ENCODE measurements at regions not wholly inside any gene's neighbourhood (a gene's known extent, or its start where the extent isn't known, plus 50 kb on each side); places are given as distances from the start of the nearest gene placed in this dataset.

- Histone ChIP-seq H3K36me3 (ENCODE audit: control insufficient read depth, insufficient read depth, low read length) (no peaks in the 10 kb centered on the region), H3K27ac (ENCODE audit: low read depth, low read length, severe bottlenecking) (no peak overlapping the region), H3K9me3 (ENCODE audit: control insufficient read depth, low read length) (no peaks in the 10 kb centered on the region), H3K4me1 (ENCODE audit: control insufficient read depth, insufficient read depth, low read length, poor library complexity, severe bottlenecking) (no peaks in the 10 kb centered on the region), H3K4me3 (ENCODE audit: extremely low read depth, insufficient read depth, low read length, poor library complexity, severe bottlenecking) (no peak overlapping the region)
- no CpG with 5 or more reads among the region's 2 CpGs for WGBS, 2 experiments (ENCODE audit: insufficient coverage in 2 of 2)
Observed at GRCh38 chr5:125323613-125324012, 577.2 kb upstream of the ZNF608 start.

GRCh38 chr5:125325488-125326149 lies 579.2 kb upstream of the ZNF608 start:
- no peaks in the 10 kb centered on the region for H3K36me3 ChIP-seq (ENCODE audit: control insufficient read depth, insufficient read depth, low read length)
- H3K27ac ChIP-seq (ENCODE audit: low read depth, low read length, severe bottlenecking), result no peak overlapping the region
- 100% methylated on average over 1 to 2 of the region's 4 CpGs for WGBS, 2 experiments (ENCODE audit: insufficient coverage in 2 of 2)
- H3K4me1 ChIP-seq (ENCODE audit: control insufficient read depth, insufficient read depth, low read length, poor library complexity, severe bottlenecking), result no peaks in the 10 kb centered on the region
- no peaks in the 10 kb centered on the region for H3K9me3 ChIP-seq (ENCODE audit: control insufficient read depth, low read length)
- no peak overlapping the region for H3K4me3 ChIP-seq (ENCODE audit: extremely low read depth, insufficient read depth, low read length, poor library complexity, severe bottlenecking)

- Histone ChIP-seq H3K9me3 (ENCODE audit: control insufficient read depth, low read length) (no peaks in the 10 kb centered on the region), H3K36me3 (ENCODE audit: control insufficient read depth, insufficient read depth, low read length) (no peaks in the 10 kb centered on the region), H3K27ac (ENCODE audit: low read depth, low read length, severe bottlenecking) (no peak overlapping the region), H3K4me3 (ENCODE audit: extremely low read depth, insufficient read depth, low read length, poor library complexity, severe bottlenecking) (no peak overlapping the region), H3K4me1 (ENCODE audit: control insufficient read depth, insufficient read depth, low read length, poor library complexity, severe bottlenecking) (no peaks in the 10 kb centered on the region)
Observed at GRCh38 chr5:125326150-125326510, 579.7 kb upstream of the ZNF608 start.

- WGBS, 2 experiments (ENCODE audit: insufficient coverage in 2 of 2), result 64 to 67% methylated on average over 2 to 3 of the region's 3 CpGs
- Histone ChIP-seq H3K27ac (ENCODE audit: low read depth, low read length, severe bottlenecking) (no peak overlapping the region), H3K4me1 (ENCODE audit: control insufficient read depth, insufficient read depth, low read length, poor library complexity, severe bottlenecking) (no peaks in the 10 kb centered on the region), H3K4me3 (ENCODE audit: extremely low read depth, insufficient read depth, low read length, poor library complexity, severe bottlenecking) (no peak overlapping the region), H3K36me3 (ENCODE audit: control insufficient read depth, insufficient read depth, low read length) (no peaks in the 10 kb centered on the region), H3K9me3 (ENCODE audit: control insufficient read depth, low read length) (no peaks in the 10 kb centered on the region)
Observed at GRCh38 chr5:125327676-125328075, 581.2 kb upstream of the ZNF608 start.

GRCh38 chr5:125331987-125332598 lies 585.7 kb upstream of the ZNF608 start:
- H3K9me3 ChIP-seq (ENCODE audit: control insufficient read depth, low read length), result no peaks in the 10 kb centered on the region
- no peak overlapping the region for H3K27ac ChIP-seq (ENCODE audit: low read depth, low read length, severe bottlenecking)
- no CpG with 5 or more reads among the region's 1 CpG for whole genome bisulfite sequencing, 2 experiments (ENCODE audit: insufficient coverage in 2 of 2)
- H3K36me3 ChIP-seq (ENCODE audit: control insufficient read depth, insufficient read depth, low read length), result no peaks in the 10 kb centered on the region
- no peaks in the 10 kb centered on the region for H3K4me1 ChIP-seq (ENCODE audit: control insufficient read depth, insufficient read depth, low read length, poor library complexity, severe bottlenecking)
- no peak overlapping the region for H3K4me3 ChIP-seq (ENCODE audit: extremely low read depth, insufficient read depth, low read length, poor library complexity, severe bottlenecking)

- H3K9me3 ChIP-seq (ENCODE audit: control insufficient read depth, low read length), result no peaks in the 10 kb centered on the region
- H3K27ac ChIP-seq (ENCODE audit: low read depth, low read length, severe bottlenecking), result no peak overlapping the region
- no peaks in the 10 kb centered on the region for H3K4me1 ChIP-seq (ENCODE audit: control insufficient read depth, insufficient read depth, low read length, poor library complexity, severe bottlenecking)
- no peaks in the 10 kb centered on the region for H3K36me3 ChIP-seq (ENCODE audit: control insufficient read depth, insufficient read depth, low read length)
- no peak overlapping the region for H3K4me3 ChIP-seq (ENCODE audit: extremely low read depth, insufficient read depth, low read length, poor library complexity, severe bottlenecking)
- WGBS, 2 experiments (ENCODE audit: insufficient coverage in 2 of 2), result 86% methylated on average over 1 of the region's 2 CpGs; no CpG with 5 or more reads in 1 of the 2 experiments
Observed at GRCh38 chr5:125333416-125333815, 587.0 kb upstream of the ZNF608 start.

- Histone ChIP-seq H3K4me1 (ENCODE audit: control insufficient read depth, insufficient read depth, low read length, poor library complexity, severe bottlenecking) (no peaks in the 10 kb centered on the region), H3K4me3 (ENCODE audit: extremely low read depth, insufficient read depth, low read length, poor library complexity, severe bottlenecking) (no peak overlapping the region), H3K9me3 (ENCODE audit: control insufficient read depth, low read length) (no peaks in the 10 kb centered on the region), H3K27ac (ENCODE audit: low read depth, low read length, severe bottlenecking) (no peak overlapping the region), H3K36me3 (ENCODE audit: control insufficient read depth, insufficient read depth, low read length) (no peaks in the 10 kb centered on the region)
- WGBS, 2 experiments (ENCODE audit: insufficient coverage in 2 of 2), result 0 to 88% methylated on average over 1 of the region's 2 CpGs
Observed at GRCh38 chr5:125336401-125336800, 590.0 kb upstream of the ZNF608 start.

- WGBS, 2 experiments (ENCODE audit: insufficient coverage in 2 of 2), result 61 to 67% methylated on average over 2 of the region's 2 CpGs
- Histone ChIP-seq H3K9me3 (ENCODE audit: control insufficient read depth, low read length) (no peaks in the 10 kb centered on the region), H3K27ac (ENCODE audit: low read depth, low read length, severe bottlenecking) (no peak overlapping the region), H3K4me3 (ENCODE audit: extremely low read depth, insufficient read depth, low read length, poor library complexity, severe bottlenecking) (no peak overlapping the region), H3K4me1 (ENCODE audit: control insufficient read depth, insufficient read depth, low read length, poor library complexity, severe bottlenecking) (no peaks in the 10 kb centered on the region), H3K36me3 (ENCODE audit: control insufficient read depth, insufficient read depth, low read length) (no peaks in the 10 kb centered on the region)
Observed at GRCh38 chr5:125337294-125337693, 590.9 kb upstream of the ZNF608 start.

GRCh38 chr5:125338440-125339174 lies 592.2 kb upstream of the ZNF608 start:
- no peaks in the 10 kb centered on the region for H3K9me3 ChIP-seq (ENCODE audit: control insufficient read depth, low read length)
- H3K4me1 ChIP-seq (ENCODE audit: control insufficient read depth, insufficient read depth, low read length, poor library complexity, severe bottlenecking), result no peaks in the 10 kb centered on the region
- no peak overlapping the region for H3K27ac ChIP-seq (ENCODE audit: low read depth, low read length, severe bottlenecking)
- H3K4me3 ChIP-seq (ENCODE audit: extremely low read depth, insufficient read depth, low read length, poor library complexity, severe bottlenecking), result no peak overlapping the region
- WGBS, 2 experiments (ENCODE audit: insufficient coverage in 2 of 2), result 40% methylated on average over 1 of the region's 2 CpGs; no CpG with 5 or more reads in 1 of the 2 experiments
- H3K36me3 ChIP-seq (ENCODE audit: control insufficient read depth, insufficient read depth, low read length), result no peaks in the 10 kb centered on the region

GRCh38 chr5:125341436-125341835 lies 595.0 kb upstream of the ZNF608 start:
- H3K27ac ChIP-seq (ENCODE audit: low read depth, low read length, severe bottlenecking), result no peak overlapping the region
- no peak overlapping the region for H3K4me3 ChIP-seq (ENCODE audit: extremely low read depth, insufficient read depth, low read length, poor library complexity, severe bottlenecking)
- H3K36me3 ChIP-seq (ENCODE audit: control insufficient read depth, insufficient read depth, low read length), result no peaks in the 10 kb centered on the region
- no peaks in the 10 kb centered on the region for H3K9me3 ChIP-seq (ENCODE audit: control insufficient read depth, low read length)
- WGBS, 2 experiments (ENCODE audit: insufficient coverage in 2 of 2), result 83% methylated on average over 1 of the region's 1 CpG; no CpG with 5 or more reads in 1 of the 2 experiments
- no peaks in the 10 kb centered on the region for H3K4me1 ChIP-seq (ENCODE audit: control insufficient read depth, insufficient read depth, low read length, poor library complexity, severe bottlenecking)

GRCh38 chr5:125343015-125343414 lies 596.6 kb upstream of the ZNF608 start:
- Histone ChIP-seq H3K4me3 (ENCODE audit: extremely low read depth, insufficient read depth, low read length, poor library complexity, severe bottlenecking) (no peak overlapping the region), H3K36me3 (ENCODE audit: control insufficient read depth, insufficient read depth, low read length) (no peaks in the 10 kb centered on the region), H3K27ac (ENCODE audit: low read depth, low read length, severe bottlenecking) (no peak overlapping the region), H3K9me3 (ENCODE audit: control insufficient read depth, low read length) (no peaks in the 10 kb centered on the region), H3K4me1 (ENCODE audit: control insufficient read depth, insufficient read depth, low read length, poor library complexity, severe bottlenecking) (no peaks in the 10 kb centered on the region)
- 43% methylated on average over 1 of the region's 2 CpGs; no CpG with 5 or more reads in 1 of the 2 experiments for WGBS, 2 experiments (ENCODE audit: insufficient coverage in 2 of 2)

All from mesodermal cell (in vitro differentiated cells).